ENCODE measurements at regions not wholly inside any gene's neighbourhood (a gene's known extent, or its start where the extent isn't known, plus 50 kb on each side); places are given as distances from the start of the nearest gene placed in this dataset.

DNA sequence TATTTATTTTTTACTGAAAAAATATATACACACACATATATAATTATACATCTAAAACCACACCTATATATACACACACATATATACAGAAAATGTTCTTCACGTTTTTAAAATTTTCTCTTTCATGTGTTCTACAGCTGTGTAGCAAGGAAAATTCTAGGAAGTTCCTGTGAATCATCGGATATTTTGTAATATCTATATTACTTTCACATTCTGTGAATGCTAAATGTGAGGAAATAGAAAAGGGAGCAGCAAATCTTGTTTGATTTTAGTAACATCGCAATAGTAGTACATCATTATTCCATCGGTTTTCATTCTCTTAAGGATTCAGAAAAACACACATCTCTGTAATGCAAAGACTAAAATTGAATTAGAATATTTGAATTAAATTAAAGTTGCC, 836.8 kb upstream of the NECTIN3 start:
- Histone ChIP-seq H3K4me3 (ENCODE audit: low read length) (no peak overlapping the region), H3K27me3 (ENCODE audit: insufficient read depth, low read depth, low read length) (no peaks in the 10 kb centered on the region), H3K27ac (ENCODE audit: low read length) (no peak overlapping the region), H2AFZ (ENCODE audit: low read depth, low read length) (no peak overlapping the region), H3K79me2 (replicated peaks; ENCODE audit: insufficient read depth, low read length) (no peaks in the 10 kb centered on the region), H3K9ac (ENCODE audit: low read length) (no peak overlapping the region), H3K9me2 (ENCODE audit: insufficient read depth, low read length) (no peaks in the 10 kb centered on the region), H3K4me2 (ENCODE audit: low read length) (no peak overlapping the region), H4K20me1 (ENCODE audit: insufficient read depth) (no peaks in the 10 kb centered on the region), H3K36me3 (ENCODE audit: insufficient read depth, low read length) (no peaks in the 10 kb centered on the region), H3K9me3 (ENCODE audit: low read length) (no peaks in the 10 kb centered on the region), H3F3A (ENCODE audit: insufficient read depth, low read length, poor library complexity, severe bottlenecking) (no peaks in the 10 kb centered on the region)
- no peak for TF ChIP-seq EP300 (conservative IDR thresholded peaks at IDR 0.05; ENCODE audit: poor library complexity, severe bottlenecking)
- no peak for TF ChIP-seq RAD21 (conservative IDR thresholded peaks at IDR 0.05)
- TF ChIP-seq MXI1 (conservative IDR thresholded peaks at IDR 0.05; ENCODE audit: poor library complexity, severe bottlenecking): no peak
- no peak for TF ChIP-seq EZH2 (IDR thresholded peaks at IDR 0.05; ENCODE audit: borderline replicate concordance, insufficient read depth, low read length, poor library complexity, severe bottlenecking)

- Histone ChIP-seq H3K9me2 (ENCODE audit: insufficient read depth, low read length) (no peaks in the 10 kb centered on the region), H3K27ac (ENCODE audit: low read length) (no peak overlapping the region), H4K20me1 (ENCODE audit: insufficient read depth) (no peaks in the 10 kb centered on the region), H3K36me3 (ENCODE audit: insufficient read depth, low read length) (no peaks in the 10 kb centered on the region), H3K9ac (ENCODE audit: low read length) (no peak overlapping the region), H2AFZ (ENCODE audit: low read depth, low read length) (no peak overlapping the region), H3K79me2 (replicated peaks; ENCODE audit: insufficient read depth, low read length) (no peaks in the 10 kb centered on the region), H3K27me3 (ENCODE audit: insufficient read depth, low read depth, low read length) (no peaks in the 10 kb centered on the region), H3K4me2 (ENCODE audit: low read length) (no peak overlapping the region), H3F3A (ENCODE audit: insufficient read depth, low read length, poor library complexity, severe bottlenecking) (no peaks in the 10 kb centered on the region), H3K9me3 (ENCODE audit: low read length) (no peaks in the 10 kb centered on the region), H3K4me3 (ENCODE audit: low read length) (no peak overlapping the region)
- no peak for TF ChIP-seq EP300 (conservative IDR thresholded peaks at IDR 0.05; ENCODE audit: poor library complexity, severe bottlenecking)
- TF ChIP-seq, protein P1, sequence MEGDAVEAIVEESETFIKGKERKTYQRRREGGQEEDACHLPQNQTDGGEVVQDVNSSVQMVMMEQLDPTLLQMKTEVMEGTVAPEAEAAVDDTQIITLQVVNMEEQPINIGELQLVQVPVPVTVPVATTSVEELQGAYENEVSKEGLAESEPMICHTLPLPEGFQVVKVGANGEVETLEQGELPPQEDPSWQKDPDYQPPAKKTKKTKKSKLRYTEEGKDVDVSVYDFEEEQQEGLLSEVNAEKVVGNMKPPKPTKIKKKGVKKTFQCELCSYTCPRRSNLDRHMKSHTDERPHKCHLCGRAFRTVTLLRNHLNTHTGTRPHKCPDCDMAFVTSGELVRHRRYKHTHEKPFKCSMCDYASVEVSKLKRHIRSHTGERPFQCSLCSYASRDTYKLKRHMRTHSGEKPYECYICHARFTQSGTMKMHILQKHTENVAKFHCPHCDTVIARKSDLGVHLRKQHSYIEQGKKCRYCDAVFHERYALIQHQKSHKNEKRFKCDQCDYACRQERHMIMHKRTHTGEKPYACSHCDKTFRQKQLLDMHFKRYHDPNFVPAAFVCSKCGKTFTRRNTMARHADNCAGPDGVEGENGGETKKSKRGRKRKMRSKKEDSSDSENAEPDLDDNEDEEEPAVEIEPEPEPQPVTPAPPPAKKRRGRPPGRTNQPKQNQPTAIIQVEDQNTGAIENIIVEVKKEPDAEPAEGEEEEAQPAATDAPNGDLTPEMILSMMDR (IDR thresholded peaks at IDR 0.05; ENCODE audit: poor library complexity, severe bottlenecking): no peak
- TF ChIP-seq RAD21 (conservative IDR thresholded peaks at IDR 0.05): no peak
- TF ChIP-seq, protein P2, sequence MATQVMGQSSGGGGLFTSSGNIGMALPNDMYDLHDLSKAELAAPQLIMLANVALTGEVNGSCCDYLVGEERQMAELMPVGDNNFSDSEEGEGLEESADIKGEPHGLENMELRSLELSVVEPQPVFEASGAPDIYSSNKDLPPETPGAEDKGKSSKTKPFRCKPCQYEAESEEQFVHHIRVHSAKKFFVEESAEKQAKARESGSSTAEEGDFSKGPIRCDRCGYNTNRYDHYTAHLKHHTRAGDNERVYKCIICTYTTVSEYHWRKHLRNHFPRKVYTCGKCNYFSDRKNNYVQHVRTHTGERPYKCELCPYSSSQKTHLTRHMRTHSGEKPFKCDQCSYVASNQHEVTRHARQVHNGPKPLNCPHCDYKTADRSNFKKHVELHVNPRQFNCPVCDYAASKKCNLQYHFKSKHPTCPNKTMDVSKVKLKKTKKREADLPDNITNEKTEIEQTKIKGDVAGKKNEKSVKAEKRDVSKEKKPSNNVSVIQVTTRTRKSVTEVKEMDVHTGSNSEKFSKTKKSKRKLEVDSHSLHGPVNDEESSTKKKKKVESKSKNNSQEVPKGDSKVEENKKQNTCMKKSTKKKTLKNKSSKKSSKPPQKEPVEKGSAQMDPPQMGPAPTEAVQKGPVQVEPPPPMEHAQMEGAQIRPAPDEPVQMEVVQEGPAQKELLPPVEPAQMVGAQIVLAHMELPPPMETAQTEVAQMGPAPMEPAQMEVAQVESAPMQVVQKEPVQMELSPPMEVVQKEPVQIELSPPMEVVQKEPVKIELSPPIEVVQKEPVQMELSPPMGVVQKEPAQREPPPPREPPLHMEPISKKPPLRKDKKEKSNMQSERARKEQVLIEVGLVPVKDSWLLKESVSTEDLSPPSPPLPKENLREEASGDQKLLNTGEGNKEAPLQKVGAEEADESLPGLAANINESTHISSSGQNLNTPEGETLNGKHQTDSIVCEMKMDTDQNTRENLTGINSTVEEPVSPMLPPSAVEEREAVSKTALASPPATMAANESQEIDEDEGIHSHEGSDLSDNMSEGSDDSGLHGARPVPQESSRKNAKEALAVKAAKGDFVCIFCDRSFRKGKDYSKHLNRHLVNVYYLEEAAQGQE (IDR thresholded peaks at IDR 0.05; ENCODE audit: borderline replicate concordance): no peak
- no peak for TF ChIP-seq TAF1 (IDR thresholded peaks at IDR 0.05; ENCODE audit: low read depth)
- no peak for TF ChIP-seq SMC3 (conservative IDR thresholded peaks at IDR 0.05; ENCODE audit: poor library complexity)
- TF ChIP-seq MXI1 (conservative IDR thresholded peaks at IDR 0.05; ENCODE audit: poor library complexity, severe bottlenecking): no peak
- TF ChIP-seq EZH2 (IDR thresholded peaks at IDR 0.05; ENCODE audit: borderline replicate concordance, insufficient read depth, low read length, poor library complexity, severe bottlenecking): no peak
- TF ChIP-seq POLR2AphosphoS5 (IDR thresholded peaks at IDR 0.05): no peak
Observed at GRCh38 chr3:110236976-110237610, 834.5 kb upstream of the NECTIN3 start.
